Breast epithelium (tissue), 4 donors: ENCODE measurements at regions not wholly inside any gene's neighbourhood (a gene's known extent, or its start where the extent isn't known, plus 50 kb on each side); places are given as distances from the start of the nearest gene placed in this dataset.

ENCODE experiments used
- DNase-seq, 2 donors: peaks; one replicate each; pipeline ENCODE4 v3.0.0-alpha.2; 2019; ENCODE audit warnings: low spot score in 2 of 2
- H3K27ac ChIP-seq, 2 donors: fragments of 200-600 bp; sonication (generic) in 1 of 2; one replicate each; pipeline ENCODE4 v1.5.1; 2016 to 2019; ENCODE audit warnings: mild to moderate bottlenecking in 1 of 2
- H3K27me3 ChIP-seq, 2 donors: fragments of 200-600 bp; sonication (generic) in 1 of 2; one replicate each; pipeline versions ENCODE4 v1.5.1 to v1.6.0; 2017 to 2019; ENCODE audit warnings: control low read depth in 1 of 2, mild to moderate bottlenecking in 1 of 2
- H3K36me3 ChIP-seq: fragments of 200-600 bp; one replicate; pipeline ENCODE4 v1.5.1; 2019
- H3K4me1 ChIP-seq, 2 donors: fragments of 200-600 bp; sonication (generic); one replicate each; pipeline ENCODE4 v1.5.1; 2016 to 2019; ENCODE audit warnings: control low read depth in 1 of 2
- H3K4me3 ChIP-seq, 3 donors: fragments of 200-600 bp; sonication (generic); 1 replicate in 2 of 3; 2 replicates in 1 of 3; pipeline ENCODE4 v1.5.1; 2016 to 2019; ENCODE audit warnings: mild to moderate bottlenecking in 3 of 3, moderate library complexity in 2 of 3
- H3K9me3 ChIP-seq, 2 donors: fragments of 200-600 bp; sonication (generic) in 1 of 2; one replicate each; pipeline ENCODE4 v1.5.1; 2016 to 2019; ENCODE audit warnings: control low read depth in 1 of 2
- POLR2A ChIP-seq: fragments of 450-650 bp; IDR thresholded peaks from one replicate; pipeline ENCODE4 v1.6.1; 2016; ENCODE audit warnings: antibody characterized with exemption, mild to moderate bottlenecking, moderate library complexity
- POLR2AphosphoS5 ChIP-seq, 3 donors: sonication (generic); formaldehyde crosslinking; IDR thresholded peaks; one replicate each; pipeline ENCODE4 v1.6.1; 2017; ENCODE audit warnings: antibody characterized with exemption in 3 of 3
- intact Hi-C: fragments of 100-400 bp; cut with DNase I; formaldehyde crosslinking; loops from one replicate; pipeline ENCODE4 v1.15.1; 2023; ENCODE audit warnings: low total_unique reads
- TF ChIP-seq, protein P1 (sequence below), 3 donors: fragments of 450-650 bp; IDR thresholded peaks; one replicate each; pipeline ENCODE4 v1.5.1; 2016 to 2017; ENCODE audit warnings: antibody characterized with exemption in 3 of 3, mild to moderate bottlenecking in 3 of 3, moderate library complexity in 3 of 3

DNA sequence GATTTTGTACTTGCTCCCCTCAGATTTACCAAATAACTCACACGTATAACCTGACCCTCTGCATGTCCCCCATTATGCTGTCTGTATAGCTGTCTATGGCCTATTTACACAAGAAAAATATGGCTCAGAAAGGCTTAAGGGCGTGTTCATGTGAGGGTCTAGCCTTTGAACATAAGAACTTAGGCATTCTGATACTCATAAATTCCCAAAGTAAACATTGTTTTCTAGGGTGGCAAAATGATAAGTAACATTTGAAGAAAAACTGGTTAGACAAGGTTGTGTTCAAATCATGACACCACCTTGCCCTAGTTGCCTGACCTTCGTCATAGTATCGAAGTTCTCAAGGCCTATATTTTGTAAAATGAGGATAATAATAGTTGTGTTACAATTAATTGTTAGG is 394.6 kb downstream of the LRRIQ3 start:
- no peaks in the 10 kb centered on the region for H3K9me3 ChIP-seq
- DNase-seq: no peak
- no peaks in the 10 kb centered on the region for H3K4me1 ChIP-seq
- TF ChIP-seq POLR2A: no peak
- TF ChIP-seq, protein P1, sequence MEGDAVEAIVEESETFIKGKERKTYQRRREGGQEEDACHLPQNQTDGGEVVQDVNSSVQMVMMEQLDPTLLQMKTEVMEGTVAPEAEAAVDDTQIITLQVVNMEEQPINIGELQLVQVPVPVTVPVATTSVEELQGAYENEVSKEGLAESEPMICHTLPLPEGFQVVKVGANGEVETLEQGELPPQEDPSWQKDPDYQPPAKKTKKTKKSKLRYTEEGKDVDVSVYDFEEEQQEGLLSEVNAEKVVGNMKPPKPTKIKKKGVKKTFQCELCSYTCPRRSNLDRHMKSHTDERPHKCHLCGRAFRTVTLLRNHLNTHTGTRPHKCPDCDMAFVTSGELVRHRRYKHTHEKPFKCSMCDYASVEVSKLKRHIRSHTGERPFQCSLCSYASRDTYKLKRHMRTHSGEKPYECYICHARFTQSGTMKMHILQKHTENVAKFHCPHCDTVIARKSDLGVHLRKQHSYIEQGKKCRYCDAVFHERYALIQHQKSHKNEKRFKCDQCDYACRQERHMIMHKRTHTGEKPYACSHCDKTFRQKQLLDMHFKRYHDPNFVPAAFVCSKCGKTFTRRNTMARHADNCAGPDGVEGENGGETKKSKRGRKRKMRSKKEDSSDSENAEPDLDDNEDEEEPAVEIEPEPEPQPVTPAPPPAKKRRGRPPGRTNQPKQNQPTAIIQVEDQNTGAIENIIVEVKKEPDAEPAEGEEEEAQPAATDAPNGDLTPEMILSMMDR (IDR thresholded peaks at IDR 0.05): no peak
- TF ChIP-seq POLR2AphosphoS5 (IDR thresholded peaks at IDR 0.05): no peak
- intact Hi-C loops: no loop called here
- no peaks in the 10 kb centered on the region for H3K27me3 ChIP-seq
- H3K36me3 ChIP-seq: no peaks in the 10 kb centered on the region
- no peak overlapping the region for H3K4me3 ChIP-seq
- H3K27ac ChIP-seq: no peak overlapping the region

DNA sequence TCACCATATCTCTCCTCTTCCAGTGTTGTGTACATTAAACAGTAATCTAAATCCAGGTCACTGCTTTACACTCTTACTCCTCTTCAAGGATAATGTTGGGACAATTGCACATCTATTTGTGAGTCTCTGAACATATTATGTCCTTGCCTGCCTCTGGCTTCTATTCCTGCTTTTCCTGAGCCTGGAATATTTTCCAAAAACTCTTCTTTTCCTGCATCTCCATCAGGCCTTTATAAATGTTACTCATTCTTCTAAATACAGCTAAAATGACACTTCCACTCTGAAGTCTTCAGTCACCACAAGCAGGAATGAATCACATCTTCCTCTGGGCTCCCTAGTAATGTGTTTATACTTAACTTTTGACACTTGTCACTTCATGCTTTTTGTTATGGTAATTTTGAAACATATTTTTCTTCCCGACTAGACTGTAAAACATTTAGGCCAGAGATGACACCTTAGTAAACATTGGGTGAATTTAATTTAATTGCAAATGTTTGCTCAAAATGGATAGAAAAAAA is 396.0 kb downstream of the LRRIQ3 start:
- H3K36me3 ChIP-seq: no peaks in the 10 kb centered on the region
- H3K4me3 ChIP-seq: no peak overlapping the region
- H3K27me3 ChIP-seq: no peaks in the 10 kb centered on the region
- intact Hi-C loops: no loop called here
- no peaks in the 10 kb centered on the region for H3K4me1 ChIP-seq
- TF ChIP-seq POLR2AphosphoS5 (IDR thresholded peaks at IDR 0.05) (no peak), POLR2A (no peak)
- TF ChIP-seq, protein P1 (IDR thresholded peaks at IDR 0.05): no peak
- no peaks in the 10 kb centered on the region for H3K9me3 ChIP-seq
- no peak overlapping the region for H3K27ac ChIP-seq
- DNase-seq: no peak

DNA sequence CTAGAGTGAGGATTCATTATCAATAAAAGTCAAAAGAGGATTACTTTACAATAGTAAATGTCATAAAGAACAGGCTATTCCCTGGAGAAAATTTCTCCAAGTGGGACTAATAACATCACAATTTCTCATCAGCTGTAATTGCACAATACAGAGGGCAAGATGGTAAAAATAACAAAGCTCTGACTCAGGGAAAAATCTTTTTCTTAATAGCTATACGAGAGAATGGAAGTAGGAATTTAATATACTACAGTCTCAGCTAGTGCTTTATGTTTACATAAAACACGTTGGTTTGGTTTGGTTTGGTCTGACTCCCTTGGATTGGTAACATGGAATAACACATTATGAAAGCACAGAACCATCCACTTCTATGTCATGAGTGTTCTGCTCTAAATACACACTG is 397.6 kb downstream of the LRRIQ3 start:
- Histone ChIP-seq H3K4me1 (no peaks in the 10 kb centered on the region), H3K9me3 (no peaks in the 10 kb centered on the region), H3K36me3 (no peaks in the 10 kb centered on the region), H3K4me3 (no peak overlapping the region), H3K27me3 (no peaks in the 10 kb centered on the region), H3K27ac (no peak overlapping the region)
- intact Hi-C loops: no loop called here
- TF ChIP-seq POLR2AphosphoS5 (IDR thresholded peaks at IDR 0.05) (no peak), POLR2A (no peak)
- TF ChIP-seq, protein P1 (IDR thresholded peaks at IDR 0.05): no peak
- no peak for DNase-seq

DNA sequence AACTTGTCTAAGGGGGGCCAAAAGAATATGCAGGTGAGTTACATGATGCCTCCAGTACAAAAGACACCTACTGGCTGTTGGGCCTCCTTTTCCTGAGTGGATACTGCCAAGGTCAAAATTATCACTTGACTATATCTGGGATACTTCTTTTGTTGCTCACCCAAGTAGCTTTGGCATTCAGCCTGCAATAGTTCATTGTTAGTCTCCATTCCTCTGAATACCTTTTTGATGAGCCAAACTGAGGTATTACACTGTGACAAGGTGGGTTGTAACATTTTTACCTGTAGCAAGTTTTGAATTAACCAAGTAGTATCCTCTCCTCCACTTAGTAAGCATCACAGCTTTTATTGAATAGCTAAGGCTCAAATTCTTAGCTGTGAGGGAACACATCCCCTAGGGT is 408.0 kb downstream of the LRRIQ3 start:
- H3K36me3 ChIP-seq: no peaks in the 10 kb centered on the region
- intact Hi-C loops: no loop called here
- DNase-seq: no peak
- H3K4me3 ChIP-seq: no peak overlapping the region
- H3K27ac ChIP-seq: no peak overlapping the region
- H3K4me1 ChIP-seq: no peaks in the 10 kb centered on the region
- H3K9me3 ChIP-seq: no peaks in the 10 kb centered on the region
- TF ChIP-seq POLR2AphosphoS5 (IDR thresholded peaks at IDR 0.05) (no peak), POLR2A (no peak)
- TF ChIP-seq, protein P1 (IDR thresholded peaks at IDR 0.05): no peak
- no peaks in the 10 kb centered on the region for H3K27me3 ChIP-seq

DNA sequence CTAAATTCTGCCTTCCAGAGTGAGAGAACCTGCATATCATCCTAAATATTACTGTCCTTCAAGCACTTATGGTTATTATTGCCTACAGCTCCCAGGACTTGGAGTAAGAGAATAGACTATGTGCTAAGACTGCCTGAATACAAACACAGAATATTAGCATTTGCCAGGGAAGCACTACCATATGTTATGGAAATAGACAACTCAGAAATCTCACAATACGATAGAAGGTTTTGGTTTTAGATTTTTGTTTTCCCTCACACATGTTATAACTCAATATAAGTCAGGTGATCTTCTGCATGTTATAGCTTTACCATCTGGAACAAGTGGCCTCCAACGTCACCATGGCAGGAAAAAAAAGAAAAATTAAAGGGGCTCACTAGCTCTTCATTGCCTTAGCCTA is 413.9 kb downstream of the LRRIQ3 start:
- intact Hi-C loops: no loop called here
- Histone ChIP-seq H3K36me3 (no peaks in the 10 kb centered on the region), H3K4me3 (no peak overlapping the region), H3K9me3 (no peaks in the 10 kb centered on the region), H3K4me1 (no peaks in the 10 kb centered on the region), H3K27me3 (no peaks in the 10 kb centered on the region), H3K27ac (no peak overlapping the region)
- no peak for DNase-seq
- TF ChIP-seq POLR2A (no peak), POLR2AphosphoS5 (IDR thresholded peaks at IDR 0.05) (no peak)
- TF ChIP-seq, protein P1 (IDR thresholded peaks at IDR 0.05): no peak
